Right renal cortex interstitium (tissue), 3 donors: ENCODE measurements at regions not wholly inside any gene's neighbourhood (a gene's known extent, or its start where the extent isn't known, plus 50 kb on each side); places are given as distances from the start of the nearest gene placed in this dataset.

Source experiments
- DNase-seq, 3 donors: peaks; one replicate each; pipeline ENCODE4 v3.0.0-alpha.2; 2013; ENCODE audit warnings: low read depth in 3 of 3, low spot score in 2 of 3

DNA sequence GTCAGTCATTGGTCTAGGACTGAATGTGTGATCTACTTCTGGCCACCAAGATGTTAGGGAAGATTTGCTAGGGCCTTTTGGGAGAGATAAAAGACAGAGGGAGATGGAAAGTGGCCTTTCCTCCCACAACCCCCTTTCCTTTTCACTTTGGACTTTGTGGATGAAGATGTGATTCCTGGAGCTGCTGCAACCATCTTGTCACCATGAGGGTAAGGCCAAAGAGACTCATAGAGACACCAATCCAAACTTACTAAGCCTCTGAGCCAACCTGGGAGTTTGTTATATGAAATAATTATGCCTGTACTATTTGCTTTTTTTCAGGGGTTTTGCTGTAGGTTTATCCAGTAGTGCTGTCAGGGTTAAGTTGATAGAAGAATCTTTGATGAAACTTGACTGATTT, 111.8 kb upstream of the SMIM23 start:
- DNase-seq: no peak

DNA sequence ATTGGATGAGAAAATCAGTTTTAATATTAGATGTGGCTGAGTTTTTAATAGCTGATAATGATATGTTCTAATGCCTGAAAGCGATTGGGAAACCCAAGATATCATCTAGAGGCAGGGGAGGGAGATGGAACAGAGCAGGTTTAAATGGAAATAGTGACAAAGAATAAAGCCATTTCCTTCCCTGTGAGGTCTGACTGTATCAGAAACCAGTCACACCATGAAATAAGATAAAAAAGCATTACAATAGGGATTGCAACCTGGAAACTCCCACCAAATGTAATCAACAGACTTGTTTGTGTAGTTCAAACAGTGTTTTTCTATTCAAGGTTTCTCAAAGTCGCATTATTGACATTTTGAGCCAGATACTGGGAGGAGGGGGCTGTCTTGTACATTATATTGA, 110.1 kb upstream of the SMIM23 start:
- no peak for DNase-seq

DNA sequence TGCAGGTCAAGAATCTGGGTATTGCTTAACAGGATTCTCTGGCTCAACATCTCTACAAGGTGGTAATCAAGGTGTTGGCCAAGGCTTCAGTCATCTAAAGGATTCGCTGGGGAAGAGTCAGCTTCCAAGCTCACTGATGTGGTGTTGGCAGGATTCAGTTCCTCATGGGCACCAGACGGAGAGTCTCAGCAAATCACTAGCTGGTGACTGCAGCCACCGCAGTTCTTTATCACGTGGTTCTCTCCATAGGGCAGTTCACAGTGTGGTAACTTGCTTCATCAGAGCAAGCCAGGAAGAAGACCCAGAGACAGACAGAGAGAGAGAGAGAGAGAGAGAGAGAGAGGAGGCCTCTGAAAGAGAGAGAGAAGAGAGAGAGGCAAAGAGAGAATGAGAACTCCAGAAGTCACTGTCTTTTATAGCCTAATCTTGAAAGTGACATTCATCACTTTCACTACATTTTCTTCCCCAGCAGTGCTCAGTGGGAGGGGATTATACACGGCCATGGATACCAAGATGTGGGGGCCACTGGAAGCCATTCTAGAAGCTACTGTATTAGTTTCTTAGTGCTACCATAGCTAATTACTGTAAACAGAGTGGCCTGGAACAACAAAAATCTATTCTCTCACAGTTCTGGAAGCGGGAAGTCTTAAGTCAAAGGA, 109.2 kb upstream of the SMIM23 start:
- no peak for DNase-seq

DNA sequence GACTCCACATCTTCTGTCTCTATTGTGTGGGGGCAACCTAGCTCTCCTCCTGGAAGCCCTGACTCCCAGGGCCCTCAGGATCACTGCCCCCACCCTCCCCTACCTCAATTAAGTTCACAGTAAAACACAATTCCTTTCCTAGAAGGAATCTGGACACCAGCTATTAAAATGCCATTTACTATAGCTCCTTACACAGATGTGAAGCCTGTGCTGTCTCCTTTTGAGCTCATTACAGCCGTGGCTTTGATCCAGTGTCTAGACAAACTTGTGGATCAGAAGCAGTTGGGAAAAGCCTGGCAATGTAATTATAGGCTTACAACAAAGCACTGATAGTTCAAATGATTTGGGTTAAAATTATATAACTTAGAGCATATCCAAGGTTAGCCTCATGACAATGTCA, 107.0 kb upstream of the SMIM23 start:
- no peak for DNase-seq

DNA sequence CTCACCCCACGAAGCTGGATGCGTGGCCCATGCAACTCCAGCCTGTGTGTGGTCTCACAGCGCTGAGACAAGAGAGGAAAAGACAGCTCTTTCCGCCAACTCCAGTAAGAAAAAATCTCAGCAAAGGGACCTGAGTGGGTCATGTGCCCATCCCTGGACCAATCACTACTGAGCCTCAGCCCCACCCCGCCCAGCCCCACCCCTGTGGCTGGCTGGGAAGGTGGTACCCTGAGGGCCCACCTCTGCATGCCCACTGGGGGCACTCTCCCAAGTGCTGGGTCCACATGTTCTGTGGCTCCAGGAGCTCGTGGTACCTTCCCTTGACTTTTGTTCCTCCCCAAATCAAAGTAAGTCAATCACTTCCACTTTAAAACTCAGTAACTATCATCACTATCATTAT, 105.1 kb upstream of the SMIM23 start:
- DNase-seq: no peak

DNA sequence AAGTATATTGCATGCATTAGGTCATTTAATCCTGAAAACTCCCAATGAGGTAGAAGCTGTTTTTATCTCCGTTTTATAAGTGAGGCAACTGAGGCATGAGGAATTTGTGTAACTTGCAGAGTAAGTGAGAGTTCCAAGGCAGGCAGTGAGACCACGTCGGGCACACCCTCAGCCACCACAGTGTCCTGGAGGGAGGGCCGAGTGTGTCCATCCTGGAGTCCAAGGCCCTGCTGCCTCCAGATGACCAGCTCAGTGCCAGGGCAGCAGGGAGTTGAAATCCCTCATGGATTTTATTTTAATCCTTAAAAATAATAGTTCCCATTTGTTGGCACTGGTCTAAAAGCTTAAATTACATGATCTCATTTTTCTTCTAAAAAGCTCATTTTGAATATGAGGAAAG, 104.6 kb upstream of the SMIM23 start:
- DNase-seq: no peak

DNA sequence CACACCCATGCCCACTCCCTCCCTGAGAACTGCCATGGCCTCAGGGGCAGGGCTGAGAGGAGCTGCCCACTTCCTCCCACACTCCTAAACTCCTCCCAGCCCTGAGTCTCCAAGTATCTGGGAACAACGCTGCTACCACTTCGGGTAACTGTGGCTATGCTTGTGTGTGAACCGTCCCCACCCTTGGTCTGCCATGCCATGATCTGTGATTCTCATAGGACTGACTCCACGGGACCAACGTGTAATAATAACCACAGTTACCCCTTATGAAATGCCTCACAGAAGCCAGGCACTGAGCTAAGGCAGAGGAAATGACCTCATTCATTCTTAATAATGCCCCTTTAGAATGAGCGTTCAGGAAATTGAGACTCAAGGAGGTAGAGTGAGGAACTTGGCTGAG, 103.9 kb upstream of the SMIM23 start:
- no peak for DNase-seq

DNA sequence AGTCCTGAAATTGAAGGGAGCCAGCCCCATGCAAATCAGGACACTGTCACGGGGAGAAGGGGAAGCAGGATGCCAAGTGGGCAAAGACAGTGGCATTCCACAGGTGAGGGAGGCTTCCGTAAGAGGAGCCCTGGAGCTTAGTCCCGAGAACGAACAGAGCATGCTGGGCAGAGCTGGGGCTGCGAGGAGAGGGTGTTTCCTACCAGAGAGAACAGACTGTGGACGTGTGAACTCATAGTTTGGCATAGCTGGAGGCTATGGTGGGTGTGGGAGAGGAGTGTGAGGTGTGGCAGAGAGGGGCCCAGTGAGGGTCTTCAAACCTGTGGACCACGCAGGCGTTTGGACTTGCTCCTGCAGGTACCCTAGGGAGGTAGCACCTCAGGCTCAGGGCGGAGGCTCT, 102.8 kb upstream of the SMIM23 start:
- no peak for DNase-seq

DNA sequence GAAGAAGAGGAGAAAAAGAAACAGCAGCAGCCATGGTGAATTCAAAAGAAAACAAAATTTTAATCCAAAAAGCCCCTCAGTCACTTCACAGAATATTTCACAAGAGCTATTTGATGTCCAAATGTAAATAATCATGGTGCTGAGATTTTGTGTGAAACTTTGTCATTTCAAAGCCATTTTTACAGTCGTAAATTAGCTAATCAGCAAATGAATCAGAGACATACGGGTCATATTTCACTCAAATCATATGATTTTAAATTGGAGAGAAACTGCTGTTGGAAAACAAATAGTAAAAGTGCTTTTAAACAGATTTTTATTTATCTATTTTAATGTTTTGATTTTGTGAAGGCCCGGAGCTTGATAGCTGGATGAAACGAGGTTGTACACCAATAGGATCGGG, 101.4 kb upstream of the SMIM23 start:
- DNase-seq: no peak

DNA sequence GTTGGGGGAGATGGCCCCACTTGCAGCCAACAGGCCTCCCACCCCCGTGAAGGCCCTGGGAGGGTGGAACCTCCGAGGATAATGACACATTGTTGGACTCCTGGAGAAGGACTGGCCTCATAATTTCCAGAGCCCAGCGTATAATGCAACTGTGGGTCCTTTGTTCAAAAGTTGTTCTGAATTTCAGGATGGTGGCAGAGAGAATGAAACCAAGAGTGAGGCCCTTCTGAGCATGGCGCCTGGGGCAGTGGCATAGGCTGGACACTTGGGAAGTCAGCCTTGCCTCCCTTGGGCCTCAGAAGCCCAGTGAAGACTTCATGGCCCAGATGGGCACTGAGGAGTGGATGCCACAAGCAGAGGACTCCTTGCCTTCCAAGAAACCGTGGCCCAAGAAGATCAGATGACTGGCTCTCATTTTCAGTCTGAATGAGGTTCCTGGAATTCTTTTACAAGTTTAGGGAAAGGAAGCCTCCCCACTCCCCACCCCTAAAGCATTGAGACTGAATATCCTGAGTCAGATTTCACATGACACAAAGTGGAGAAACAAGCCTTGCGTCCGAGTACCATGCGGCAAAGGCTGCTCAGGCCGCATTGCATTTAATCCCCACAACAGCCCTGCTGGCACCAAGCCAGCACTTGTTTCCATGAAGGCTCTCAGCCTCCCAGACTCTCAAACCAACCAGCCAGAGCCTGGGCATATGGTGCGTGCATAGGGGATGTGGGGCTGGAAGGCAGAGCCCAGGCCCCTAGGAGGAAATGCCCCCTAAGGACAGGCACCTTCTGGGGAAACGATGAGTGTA, 96.7 kb upstream of the SMIM23 start:
- no peak for DNase-seq

DNA sequence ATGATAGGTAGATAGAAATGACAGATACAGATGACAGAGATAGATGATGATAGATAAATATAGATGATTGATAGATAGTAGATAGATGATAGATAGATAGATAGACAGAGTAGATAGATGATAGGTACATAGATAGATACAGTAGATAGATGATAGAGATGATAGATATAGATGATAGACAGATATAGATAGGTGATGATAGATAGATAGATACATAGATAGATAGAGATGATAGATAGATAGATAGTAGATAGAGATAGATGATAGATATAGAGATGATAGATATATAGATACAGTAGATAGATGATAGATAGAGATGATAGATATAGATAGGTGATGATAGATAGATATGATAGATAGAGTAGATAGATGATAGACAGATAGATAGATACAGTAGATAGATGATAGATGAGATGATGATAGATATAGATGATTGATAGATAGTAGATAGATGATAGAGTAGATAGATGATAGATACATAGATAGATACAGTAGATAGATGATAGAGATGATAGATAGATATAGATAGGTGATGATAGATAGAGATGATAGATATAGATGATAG, 95.7 kb upstream of the SMIM23 start:
- DNase-seq: no peak

DNA sequence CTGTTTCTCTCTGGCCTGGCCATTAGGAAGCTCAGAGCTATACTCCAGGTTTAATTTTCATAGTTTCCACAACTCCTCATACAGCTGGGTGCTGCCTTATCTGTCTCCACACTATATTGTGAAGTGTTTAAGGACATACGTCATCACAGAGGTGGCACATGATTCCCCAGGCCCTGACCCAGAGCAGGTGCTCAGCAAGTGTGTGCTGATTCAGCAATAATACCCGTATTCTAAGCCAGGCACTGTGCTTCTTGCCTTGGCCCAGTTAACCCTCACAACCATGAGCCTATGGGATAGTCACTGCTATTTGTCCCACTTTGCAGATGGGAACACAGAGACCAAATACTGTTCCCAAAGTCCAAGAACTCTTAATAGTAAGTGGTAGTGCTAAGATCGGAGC, 93.5 kb upstream of the SMIM23 start:
- DNase-seq: no peak

DNA sequence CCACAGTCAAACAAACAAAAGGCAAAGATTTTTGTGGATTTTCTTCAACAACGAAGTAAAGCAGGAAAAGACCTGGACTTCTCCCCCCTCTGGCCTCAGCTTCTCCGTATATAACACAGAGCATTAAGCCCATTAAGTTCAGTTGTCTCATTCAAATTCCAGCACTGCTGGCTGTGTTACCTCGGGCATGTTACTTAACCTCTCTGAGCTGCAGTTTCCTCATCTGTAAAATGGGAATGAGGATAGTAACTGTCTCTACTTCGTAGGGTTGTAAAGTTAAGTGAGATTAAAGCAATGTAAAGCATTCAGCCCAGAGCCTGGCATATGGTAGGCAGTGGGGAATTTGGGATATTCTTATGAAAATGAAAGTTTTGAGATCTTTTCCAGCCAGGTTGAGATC, 92.7 kb upstream of the SMIM23 start:
- no peak for DNase-seq

DNA sequence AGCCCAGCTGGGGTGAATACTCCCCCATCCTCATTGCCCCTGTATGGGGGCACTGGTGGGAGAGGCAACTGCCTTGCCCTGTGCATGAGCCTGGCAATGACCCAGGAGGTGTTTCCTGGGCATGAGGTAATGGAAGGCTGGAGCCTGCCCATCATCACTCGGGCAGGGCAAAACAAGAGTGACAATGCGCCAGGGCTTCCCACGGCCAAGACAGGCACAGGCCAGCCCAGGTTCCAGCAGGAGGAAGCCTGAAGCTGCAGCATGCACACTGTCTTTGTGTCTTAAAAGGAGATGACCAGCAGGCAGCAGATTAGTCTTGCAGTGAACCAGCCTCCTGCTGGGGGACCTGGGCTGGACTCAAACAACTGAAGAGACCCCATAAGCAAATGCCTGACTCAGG, 92.2 kb upstream of the SMIM23 start:
- DNase-seq: no peak

DNA sequence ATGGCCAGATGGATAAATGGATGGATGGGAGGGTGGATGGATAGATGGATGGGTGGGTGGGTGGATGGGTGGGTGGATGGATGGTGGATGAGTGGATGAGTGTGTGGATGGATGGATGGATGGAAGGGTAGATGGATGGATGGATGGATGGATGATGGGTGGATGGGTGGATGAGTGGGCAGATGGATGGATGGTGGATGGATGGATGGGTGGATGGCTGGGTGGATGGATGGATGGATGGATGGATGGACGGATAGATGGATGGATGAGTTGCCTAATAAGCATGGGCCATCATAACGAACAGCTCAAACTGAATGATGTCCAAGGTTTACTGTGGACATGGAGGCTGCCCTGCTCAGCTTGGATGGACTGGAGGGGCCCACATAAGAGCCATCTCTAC, 89.8 kb upstream of the SMIM23 start:
- no peak for DNase-seq

DNA sequence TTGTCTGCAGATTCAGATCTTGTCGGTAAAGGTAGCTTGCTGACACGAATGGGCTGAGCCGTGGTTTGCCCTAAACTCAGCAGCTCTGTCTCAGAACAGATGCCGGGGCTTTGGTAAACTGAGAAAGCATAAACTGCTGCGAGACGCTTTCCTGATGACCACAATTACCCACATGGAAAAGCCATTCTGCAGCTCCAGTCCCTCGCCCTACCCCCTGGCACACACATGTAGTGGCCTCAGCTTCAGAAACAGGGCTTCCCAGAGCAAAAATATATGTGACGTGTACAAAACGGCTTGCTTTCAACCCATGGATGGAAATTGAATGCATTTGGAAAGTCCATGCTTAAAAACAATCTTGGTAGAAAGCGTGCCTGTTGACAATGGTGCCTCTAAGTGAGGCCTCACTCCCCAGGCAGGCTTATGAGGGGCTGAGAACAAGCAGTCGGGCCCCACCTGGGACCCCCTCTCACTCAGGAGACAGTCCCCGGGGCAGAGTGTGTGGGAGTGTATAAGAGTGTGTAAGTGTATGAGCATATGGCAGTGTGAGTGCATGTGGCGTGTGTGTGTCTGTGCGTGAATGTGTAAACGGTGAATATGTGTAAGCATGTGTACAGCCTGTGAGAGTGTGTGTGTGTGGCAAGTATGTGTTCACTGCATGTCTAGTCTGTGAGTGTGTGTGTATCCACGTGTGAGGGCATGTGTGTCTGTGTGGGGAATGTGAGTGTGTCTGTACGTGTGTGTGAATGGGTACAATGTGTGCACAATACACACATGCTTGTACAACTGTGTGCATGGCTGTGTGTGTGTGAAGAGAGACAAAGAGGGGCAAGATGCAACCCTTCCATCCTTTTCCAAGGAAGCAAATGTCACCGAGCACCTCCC, 88.2 kb upstream of the SMIM23 start:
- DNase-seq: no peak

DNA sequence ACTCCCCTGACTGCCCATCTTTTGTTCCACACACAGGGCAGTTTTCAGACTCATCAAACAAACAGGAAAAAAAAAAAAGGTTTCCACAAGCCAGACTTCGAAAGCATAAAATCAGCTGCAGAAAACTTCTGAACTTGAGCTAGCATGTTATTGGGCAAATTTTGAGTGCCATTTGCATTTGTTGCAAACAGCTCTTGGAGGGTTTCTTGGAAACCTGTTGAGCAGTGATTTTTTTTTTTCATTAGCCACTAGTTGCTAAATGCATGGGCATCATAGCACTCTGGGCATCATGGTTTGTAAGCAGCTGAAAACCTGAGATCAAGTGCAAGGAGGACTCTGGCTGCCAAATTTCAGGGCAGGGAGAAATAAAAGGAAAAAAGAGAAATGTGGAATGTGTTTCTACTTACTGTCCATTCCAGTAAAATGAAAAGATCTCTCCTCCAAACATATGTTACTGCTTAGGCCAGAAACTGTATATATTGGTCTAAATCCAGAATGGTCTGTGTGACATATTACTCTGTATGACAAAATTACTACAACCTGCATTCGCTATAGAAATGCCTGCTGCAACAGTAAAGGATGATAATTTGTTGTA, 85.2 kb upstream of the SMIM23 start:
- DNase-seq: no peak

DNA sequence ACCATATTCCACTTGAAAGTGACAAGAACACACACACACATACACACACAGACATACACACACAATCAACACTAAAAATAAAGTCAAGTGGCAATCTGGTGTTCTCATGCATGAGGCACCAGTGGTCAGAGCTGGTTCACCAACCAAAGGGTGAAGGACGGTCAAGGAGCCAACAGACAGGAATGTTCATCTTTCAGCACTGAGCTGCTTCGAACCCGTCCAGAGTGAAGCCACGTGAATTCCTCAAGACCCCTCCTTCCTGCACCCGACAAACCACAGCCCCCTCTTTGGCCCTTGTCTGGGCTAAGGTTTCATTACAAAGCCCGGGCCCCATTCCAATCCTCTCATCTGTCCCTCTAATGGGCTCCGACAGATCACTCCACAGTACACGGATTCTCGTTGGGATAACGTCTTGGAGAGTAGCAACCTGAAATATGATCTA, 84.5 kb upstream of the SMIM23 start:
- no peak for DNase-seq

DNA sequence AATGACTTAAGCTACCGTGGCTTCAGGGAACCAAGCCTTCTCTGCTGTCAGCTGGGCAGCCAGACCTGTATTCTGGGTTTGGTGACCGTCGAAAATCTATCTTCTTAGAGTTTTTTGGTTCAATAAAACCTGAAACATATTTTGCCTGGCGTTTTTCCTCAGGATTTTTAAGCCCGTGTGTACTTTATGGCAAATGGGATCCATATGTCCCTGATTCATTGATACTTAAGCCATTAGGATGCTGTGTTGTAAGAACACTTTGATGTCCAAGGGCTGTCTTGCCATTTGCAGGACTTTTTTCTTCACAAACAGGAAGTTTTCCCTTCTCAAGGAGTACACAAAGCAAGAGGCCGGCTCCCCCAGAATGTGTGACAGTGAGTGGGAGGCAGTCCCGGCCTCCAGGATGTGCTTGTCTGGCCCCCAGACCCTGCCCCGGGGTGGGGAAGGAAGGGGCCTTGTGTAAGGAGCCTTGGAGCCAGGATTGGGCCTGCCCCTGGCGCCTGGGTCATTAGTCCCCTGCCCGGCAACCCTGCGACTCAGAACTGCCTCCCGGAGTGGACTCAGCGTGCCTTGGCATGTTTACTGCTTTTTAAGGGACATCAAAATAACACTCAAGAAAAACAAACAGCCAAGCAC, 83.4 kb upstream of the SMIM23 start:
- no peak for DNase-seq

DNA sequence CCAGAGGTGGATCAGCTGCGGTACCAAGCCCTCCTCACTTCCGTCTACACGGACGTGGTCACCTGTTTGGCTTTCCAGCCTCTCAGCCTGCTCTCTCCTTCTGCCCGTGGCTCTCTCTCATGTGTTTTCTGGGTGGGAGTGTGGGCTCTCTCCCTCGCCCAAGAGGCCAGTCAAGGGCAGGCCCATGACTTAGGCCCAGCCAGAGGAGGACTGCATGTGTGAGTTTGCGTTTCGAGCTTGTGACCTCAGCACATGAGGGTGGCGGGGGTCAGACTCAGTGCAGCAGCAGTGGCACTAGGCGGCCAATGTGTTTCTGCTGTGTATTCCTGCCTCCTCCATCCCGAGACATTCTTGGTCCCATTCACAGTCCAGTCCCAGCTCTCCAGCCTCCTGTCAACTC, 82.5 kb upstream of the SMIM23 start:
- DNase-seq: no peak
